ENCODE measurements at regions not wholly inside any gene's neighbourhood (a gene's known extent, or its start where the extent isn't known, plus 50 kb on each side); places are given as distances from the start of the nearest gene placed in this dataset.
"Not testable (repeated sequence)": the region's sequence is repeated elsewhere in the genome, so short reads cannot be mapped to it uniquely, and the experiment has no call there.

DNA sequence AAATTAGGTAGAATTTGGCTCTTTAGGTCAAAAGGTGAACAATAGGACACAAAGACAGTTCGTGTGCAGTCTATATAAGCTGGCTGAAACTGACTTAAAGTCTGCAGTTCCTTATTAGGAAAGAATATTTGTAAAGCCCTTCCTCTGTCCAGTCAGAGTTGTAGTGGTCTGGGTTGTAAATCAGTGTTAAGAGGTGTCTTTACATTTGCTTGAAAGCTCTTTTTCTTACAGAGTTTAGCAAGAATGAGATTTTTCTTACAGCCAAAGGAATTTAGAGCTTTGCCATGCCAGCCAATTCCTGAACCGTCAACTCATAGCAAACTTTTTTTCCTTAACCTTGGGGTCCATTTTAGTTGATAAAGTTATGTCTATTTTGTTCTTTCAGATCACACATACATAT is 786.1 kb upstream of the CTNND2 start:
- in situ Hi-C loops (cut with HindIII; ENCODE audit: low pct_unique_long_range_greater_than_20kb, low sequenced_read_pairs) = no loop called here
- DNase-seq (ENCODE audit: low read depth, low spot score) = no peak

DNA sequence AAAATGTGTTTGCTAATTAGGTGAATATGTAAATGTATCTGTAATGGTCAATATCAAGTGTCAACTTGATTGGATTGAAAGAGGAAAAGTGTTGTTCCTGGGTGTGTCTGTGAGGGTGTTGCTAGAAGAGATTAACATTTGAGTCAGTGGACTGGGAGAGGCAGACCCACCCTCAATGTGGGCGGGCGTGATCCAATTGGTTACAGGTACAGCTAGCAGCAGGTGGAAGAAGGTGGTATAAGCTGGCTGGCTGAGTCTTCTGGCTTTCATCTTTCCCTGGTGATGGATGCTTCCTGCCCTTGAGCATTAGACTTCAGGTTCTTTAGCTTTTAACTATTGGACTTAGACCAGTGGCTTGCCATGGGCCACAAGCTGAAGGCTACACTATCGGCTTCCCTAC is 779.0 kb upstream of the CTNND2 start:
- in situ Hi-C loops (cut with HindIII; ENCODE audit: low pct_unique_long_range_greater_than_20kb, low sequenced_read_pairs) = no loop called here
- DNase-seq (ENCODE audit: low read depth, low spot score) = no peak

DNA sequence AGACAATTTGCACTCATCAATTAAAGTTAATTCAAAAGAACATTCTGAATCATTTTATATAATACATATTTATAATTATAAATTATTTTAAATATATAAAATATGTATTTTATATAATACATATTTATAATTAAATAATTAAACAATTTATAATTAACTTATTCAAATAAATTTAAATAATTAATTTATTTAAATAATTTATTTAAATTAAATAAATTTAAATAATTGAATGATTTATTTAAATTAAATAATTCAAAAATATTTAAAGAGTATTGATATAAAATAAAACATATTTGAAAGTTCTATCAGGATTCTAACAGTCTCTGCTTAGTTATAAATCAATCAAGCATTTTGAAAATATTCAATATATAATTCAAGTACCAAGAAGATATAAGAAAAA is 775.5 kb upstream of the CTNND2 start:
- no peak for DNase-seq (ENCODE audit: low read depth, low spot score)
- in situ Hi-C loops (cut with HindIII; ENCODE audit: low pct_unique_long_range_greater_than_20kb, low sequenced_read_pairs) = no loop called here

DNA sequence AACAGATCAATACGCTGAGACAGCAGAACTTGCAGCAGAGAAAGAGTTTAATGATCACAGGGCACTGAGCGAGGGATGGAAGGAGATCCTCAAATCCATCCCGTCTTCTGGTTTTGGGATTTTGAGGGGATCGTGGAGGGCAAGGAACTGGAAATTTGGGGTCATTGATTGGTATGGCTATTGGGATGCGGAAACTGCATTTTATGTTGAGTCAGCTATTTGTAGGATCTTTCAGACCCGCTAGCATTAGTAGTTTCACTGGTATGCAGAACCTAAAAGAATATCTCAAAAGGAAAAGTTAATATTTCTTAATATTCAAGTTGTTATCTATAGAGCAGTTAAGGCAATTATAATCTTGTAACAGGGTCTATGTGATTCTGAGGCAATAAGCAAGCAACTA is 771.7 kb upstream of the CTNND2 start:
- in situ Hi-C loops (cut with HindIII; ENCODE audit: low pct_unique_long_range_greater_than_20kb, low sequenced_read_pairs) = no loop called here
- DNase-seq (ENCODE audit: low read depth, low spot score) = no peak

DNA sequence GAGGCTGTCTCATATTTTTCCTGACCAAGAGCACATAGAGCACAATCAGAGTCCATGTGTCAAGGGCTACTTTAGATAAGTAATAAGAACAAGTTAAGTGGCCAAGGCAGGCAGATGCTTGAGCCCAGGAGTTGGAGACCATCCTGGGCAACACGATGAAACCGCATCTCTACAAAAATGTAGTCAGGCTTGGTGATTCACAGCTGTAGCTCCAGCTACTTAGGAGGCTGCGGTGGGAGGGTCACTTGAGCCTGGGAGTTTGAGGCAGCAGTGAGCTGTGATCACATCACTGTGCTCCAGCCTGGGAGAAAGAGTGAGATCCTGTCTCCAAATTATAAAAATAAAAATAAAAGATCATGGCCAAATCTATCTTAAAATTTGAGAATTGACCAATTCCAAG is 767.9 kb upstream of the CTNND2 start:
- DNase-seq (ENCODE audit: low read depth, low spot score) = no peak
- in situ Hi-C loops (cut with HindIII; ENCODE audit: low pct_unique_long_range_greater_than_20kb, low sequenced_read_pairs) = no loop called here

DNA sequence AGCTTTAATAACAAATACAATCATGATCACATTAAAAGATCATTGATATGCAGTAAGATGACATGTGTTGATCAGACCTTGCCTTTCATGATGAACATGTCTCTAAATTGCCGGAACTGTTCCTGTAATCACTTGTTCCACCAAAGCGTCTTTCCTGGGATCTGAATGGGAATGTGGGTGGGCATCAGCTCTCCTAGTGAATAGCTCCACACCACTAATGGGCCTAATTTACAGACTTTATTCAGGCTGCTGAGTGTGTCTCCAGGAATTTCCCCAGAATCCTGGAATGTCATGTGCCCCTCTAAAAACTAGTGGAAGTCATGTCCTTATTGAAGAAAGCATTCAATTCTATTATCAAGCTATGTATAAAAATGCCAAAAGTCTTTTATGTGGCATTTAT is 765.1 kb upstream of the CTNND2 start:
- in situ Hi-C loops (cut with HindIII; ENCODE audit: low pct_unique_long_range_greater_than_20kb, low sequenced_read_pairs) = no loop called here
- no peak for DNase-seq (ENCODE audit: low read depth, low spot score)

DNA sequence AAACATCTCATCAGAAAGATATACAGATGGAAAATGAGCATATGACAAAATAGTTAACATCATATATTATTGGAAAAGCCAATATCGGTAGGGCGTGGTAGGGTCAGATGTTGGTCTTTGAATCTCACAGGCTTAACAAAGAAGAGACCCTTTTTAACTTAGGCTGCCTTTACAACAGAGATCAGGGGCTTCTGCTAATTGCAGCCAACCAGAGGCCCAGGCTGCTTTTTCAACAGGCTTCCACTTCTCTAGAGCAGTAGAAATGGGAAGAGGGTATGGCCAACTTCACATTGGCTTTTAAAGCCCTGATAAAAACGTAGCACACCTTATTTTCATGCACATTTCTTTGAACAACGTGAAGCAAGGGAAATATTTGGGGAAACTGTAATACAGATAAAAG is 764.3 kb upstream of the CTNND2 start:
- DNase-seq (ENCODE audit: low read depth, low spot score) = no peak
- in situ Hi-C loops (cut with HindIII; ENCODE audit: low pct_unique_long_range_greater_than_20kb, low sequenced_read_pairs) = no loop called here

DNA sequence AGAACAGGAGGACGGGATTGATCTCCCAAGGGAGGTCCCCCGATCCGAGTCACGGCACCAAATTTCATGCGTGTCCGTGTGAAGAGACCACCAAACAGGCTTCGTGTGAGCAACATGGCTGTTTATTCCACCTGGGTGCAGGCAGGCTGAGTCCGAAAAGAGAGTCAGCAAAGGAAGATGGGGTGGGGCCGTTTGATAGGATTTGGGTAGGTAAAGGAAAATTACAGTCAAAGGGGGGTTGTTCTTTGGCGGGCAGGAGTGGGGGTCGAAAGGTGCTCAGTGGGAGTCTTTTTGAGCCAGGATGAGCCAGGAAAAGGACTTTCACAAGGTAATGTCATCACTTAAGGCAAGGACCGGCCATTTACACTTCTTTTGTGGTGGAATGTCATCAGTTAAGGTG is 763.6 kb upstream of the CTNND2 start:
- DNase-seq (ENCODE audit: low read depth, low spot score); in situ Hi-C loops (cut with HindIII; ENCODE audit: low pct_unique_long_range_greater_than_20kb, low sequenced_read_pairs): not testable (repeated sequence)

DNA sequence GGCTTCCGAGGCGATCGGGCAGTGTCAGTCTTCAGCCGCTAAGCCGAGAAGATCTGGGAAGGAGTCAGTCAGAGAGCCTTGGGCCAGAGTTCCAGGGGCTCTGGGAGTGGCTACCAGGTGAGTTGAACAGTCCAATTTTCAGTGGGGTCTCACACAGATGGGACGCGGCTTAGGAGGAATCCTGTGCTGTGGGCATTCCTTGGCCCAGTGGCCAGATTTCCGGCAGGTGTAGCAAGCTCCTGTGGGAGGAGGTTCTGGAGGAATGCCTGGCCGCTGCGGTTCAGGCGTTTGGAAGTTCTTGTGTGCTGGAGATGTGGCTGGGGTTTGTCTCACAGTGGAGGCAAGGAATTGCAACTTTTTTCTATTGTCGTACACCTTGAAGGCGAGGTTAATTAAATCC is 761.5 kb upstream of the CTNND2 start:
- DNase-seq (ENCODE audit: low read depth, low spot score); in situ Hi-C loops (cut with HindIII; ENCODE audit: low pct_unique_long_range_greater_than_20kb, low sequenced_read_pairs): not testable (repeated sequence)

DNA sequence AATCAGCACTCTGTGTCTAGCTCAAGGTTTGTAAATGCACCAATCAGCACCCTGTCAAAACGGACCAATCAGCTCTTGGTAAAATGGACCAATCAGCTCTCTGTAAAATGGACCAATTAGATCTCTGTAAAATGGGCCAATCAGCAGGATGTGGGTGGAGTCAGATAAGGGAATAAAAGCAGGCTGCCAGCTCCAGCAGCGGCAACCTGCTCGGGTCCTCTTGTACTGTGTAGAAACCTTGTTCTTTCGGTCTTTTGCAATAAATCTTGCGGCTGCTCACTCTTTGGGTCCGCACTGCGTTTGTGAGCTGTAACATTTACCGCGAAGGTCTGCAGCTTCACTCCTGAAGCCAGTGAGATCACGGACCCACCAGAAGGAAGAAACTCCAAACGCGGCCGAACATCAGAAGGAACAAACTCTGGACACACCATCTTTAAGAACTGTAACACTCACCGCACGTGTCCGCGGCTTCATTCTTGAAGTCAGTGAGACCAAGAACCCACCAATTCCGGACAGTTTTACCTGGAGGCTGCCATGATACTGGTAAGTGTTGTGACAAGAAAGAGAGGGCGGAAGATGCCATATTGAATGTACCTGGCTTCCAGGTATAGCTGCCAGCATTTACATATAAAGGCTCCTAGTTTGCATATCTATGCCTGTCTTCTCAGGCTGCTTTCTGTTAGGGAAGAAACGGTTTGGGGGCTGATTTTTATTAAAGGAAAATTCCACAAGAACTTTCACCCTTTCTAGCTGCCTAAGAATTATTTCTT is 758.5 kb upstream of the CTNND2 start:
- DNase-seq (ENCODE audit: low read depth, low spot score) = no peak
- in situ Hi-C loops (cut with HindIII; ENCODE audit: low pct_unique_long_range_greater_than_20kb, low sequenced_read_pairs) = no loop called here

DNA sequence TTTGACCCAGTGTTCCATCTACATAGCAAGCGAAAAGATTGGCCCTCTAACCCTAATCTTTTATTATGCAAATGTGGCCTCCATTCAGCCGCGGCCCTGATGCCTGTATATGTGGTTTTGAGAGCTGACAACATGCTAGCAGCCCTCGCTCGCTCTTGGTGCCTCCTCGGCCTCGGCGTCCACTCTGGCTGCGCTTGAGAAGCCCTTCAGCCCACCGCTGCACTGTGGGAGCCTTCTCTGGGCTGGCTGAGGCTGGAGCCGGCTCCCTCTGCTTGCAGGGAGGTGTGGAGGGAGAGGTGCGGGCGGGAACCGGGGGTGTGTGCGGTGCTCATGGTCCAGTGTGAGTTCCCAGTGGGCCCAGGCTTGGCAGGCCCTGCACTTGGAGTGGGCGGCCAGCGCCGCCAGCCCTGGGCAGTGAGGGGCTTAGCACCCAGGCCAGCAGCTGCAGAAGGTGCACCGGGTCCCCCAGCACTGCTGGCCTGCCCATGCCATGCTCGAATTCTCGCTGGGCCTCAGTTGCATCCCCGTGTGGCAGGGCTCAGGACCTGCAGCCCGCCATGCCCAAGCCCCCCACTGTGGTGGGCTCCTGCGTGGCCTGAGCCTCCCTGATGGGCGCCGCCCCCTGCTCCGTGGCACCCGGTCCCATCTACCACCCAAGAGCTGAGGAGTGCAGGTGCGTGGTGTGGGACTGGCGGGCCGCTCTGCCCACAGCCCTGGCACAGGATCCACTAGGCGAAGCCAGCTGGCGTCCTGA is 757.5 kb upstream of the CTNND2 start:
- in situ Hi-C loops (cut with HindIII; ENCODE audit: low pct_unique_long_range_greater_than_20kb, low sequenced_read_pairs) = no loop called here
- DNase-seq (ENCODE audit: low read depth, low spot score) = no peak

DNA sequence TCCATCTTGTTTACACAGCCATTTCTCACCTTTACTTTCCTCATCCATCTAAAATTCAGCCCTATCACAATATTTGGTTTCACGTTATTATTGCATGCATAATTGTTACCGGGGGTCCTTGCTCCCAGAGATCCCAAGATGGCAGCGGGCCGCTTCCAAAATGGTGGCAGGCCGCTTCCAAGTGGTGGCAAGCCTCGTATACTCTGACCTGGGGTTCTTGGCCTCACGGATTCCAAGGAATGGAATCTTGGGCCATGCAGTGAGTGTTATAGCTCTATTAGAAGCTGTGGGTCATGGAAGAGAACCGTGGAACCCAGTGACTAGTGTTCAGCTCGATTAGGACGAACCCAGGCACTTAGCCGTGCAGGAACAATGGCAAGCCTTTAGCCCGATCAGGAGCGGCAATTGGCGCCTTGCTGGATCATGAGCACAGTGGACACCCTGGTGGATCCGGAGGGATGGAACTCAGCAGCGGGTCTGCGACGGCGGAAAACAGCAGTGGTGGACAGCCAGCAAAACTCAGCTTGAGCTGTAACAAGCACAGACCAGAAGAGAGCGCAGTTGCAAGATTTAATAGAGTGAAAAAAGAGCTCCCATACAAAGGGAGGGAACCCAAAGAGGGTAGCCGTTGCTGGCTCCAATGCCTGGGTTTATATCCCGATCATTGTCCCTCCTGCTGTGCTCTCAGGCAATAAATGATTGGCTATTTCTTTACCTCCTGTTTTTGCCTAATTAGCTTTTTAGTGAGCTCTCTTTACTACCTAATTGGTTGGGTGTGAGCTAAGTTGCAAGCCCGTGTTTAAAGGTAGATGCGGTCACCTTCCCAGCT is 756.2 kb upstream of the CTNND2 start:
- DNase-seq (ENCODE audit: low read depth, low spot score); in situ Hi-C loops (cut with HindIII; ENCODE audit: low pct_unique_long_range_greater_than_20kb, low sequenced_read_pairs): not testable (repeated sequence)

DNA sequence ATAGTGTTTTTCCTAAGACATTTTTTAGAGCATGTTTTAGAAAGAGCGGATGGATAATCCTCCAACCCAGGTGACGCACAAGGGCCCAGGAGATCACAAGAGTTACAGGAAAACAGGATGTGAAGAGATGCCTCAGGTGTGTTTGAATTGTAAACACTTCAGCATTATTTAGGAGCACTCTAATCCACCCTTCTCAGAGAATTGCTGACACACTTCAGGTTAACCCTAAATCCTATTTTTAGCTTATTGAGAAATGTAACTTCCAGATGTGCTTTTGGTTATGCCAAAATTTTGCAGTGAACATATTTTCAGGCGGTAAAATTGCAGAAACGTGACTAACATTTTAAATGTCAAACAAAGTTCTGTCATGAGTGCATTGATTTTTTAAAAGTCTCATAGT is 755.4 kb upstream of the CTNND2 start:
- DNase-seq (ENCODE audit: low read depth, low spot score) = no peak
- in situ Hi-C loops (cut with HindIII; ENCODE audit: low pct_unique_long_range_greater_than_20kb, low sequenced_read_pairs) = no loop called here

DNA sequence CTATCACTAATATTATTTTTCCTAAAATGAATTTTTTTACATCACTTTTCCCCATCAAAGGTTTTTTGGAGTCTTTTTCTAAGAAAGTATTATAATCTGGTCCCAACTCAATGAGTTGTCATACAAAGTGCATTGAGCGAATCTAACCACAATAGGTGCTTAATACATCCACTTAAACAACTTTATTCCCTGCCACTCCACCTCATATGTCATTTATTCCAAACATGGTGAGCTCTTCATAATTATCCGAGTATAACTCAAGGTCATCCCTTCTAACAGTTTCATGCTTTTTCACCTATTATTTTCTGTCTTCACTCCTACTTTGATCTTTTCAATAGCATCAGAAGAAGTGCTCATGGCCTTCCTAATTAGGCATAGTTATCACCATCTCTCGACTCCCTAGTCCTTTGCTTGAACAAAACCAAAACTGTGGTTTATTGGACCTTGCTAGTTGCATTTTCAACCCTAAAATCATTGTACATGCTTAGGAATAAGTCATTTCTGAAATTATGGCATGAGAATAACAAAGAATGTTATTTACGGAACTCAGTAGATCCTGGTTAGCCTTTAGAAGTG is 754.7 kb upstream of the CTNND2 start:
- no peak for DNase-seq (ENCODE audit: low read depth, low spot score)
- in situ Hi-C loops (cut with HindIII; ENCODE audit: low pct_unique_long_range_greater_than_20kb, low sequenced_read_pairs) = no loop called here

DNA sequence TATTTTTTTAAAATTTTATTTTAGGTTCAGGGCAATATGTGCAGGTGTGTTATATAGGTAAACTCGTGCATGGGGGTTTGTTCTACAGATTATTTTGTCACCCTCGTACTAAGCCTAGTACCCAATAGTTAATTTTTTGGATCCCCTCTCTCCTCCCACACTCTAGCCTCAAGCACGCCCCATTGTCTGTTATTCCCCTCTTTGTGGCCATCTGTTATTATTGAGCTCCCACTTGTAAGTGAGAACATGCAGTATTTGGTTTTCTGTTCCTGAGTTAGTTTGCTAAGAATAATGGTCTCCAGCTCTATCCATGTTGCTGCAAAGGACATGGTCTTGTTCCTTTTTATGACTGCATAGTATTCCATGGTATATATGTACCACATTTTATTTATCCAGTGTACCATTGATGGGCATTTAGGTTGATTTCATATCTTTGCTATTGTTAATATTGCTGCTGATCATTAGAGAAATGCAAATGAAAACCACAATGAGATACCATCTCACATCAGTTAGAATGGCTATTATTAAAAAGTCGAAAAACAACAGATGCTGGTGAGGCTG is 753.7 kb upstream of the CTNND2 start:
- in situ Hi-C loops (cut with HindIII; ENCODE audit: low pct_unique_long_range_greater_than_20kb, low sequenced_read_pairs) = not testable (repeated sequence)

DNA sequence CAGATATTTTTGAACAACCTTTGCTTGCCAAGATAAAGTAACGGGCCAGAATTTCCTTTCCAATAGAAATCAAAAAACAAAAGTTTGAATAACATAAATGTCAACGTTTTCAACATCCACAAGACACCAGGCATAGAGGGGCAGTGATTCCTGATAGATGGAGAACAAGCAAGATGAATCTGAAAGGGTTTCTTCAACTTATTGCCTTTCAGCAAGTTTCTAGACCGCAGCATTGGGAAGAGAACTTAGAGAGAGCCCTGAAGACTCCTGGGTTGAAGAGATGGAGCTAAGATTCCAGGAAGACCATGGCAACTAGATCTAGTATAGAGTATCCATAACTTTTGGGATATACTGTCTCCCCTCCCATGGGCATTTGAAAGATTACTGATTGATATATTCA is 751.4 kb upstream of the CTNND2 start:
- no peak for DNase-seq (ENCODE audit: low read depth, low spot score)
- in situ Hi-C loops (cut with HindIII; ENCODE audit: low pct_unique_long_range_greater_than_20kb, low sequenced_read_pairs) = no loop called here

More for the DNA sequence above, 753.7 kb upstream of the CTNND2 start:
- not testable (repeated sequence) for DNase-seq (ENCODE audit: low read depth, low spot score)

DNA sequence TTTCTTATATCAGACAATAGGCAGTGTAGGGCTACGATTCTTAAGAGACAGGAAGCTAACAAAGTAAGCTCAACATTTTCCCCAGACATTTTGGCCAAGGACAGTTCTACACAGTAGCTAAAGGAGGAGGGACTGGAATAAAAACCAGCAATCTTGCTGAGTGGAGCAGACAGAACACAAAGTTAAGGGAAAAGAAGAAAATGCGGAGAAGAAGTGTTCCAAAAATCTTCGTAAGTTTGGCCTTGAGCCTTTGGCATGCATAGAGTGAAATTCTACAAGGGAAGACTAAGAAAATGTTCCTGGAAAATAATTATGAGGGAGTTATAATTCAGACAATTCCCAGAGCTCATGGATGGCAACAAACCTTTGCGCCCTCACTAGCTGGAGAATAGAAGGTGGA is 748.0 kb upstream of the CTNND2 start:
- DNase-seq (ENCODE audit: low read depth, low spot score) = no peak
- in situ Hi-C loops (cut with HindIII; ENCODE audit: low pct_unique_long_range_greater_than_20kb, low sequenced_read_pairs) = no loop called here

DNA sequence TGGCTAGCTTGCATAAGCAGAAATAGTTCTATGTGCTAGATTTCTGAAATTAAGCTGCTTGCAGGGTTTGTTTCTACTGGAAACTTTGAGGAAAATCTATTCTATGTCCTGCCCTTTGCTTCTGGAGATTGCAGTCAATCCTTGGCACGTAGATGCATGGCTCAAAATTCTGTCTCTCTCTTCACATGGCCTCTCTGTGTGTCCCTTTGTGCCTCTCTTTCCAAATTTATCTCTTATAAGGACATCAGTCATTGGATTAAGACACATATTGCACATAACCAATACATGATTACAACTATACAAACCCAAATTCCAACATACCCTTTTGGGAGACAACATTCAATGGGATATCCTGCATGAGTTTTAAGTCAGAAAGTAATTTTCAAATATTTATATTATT is 744.3 kb upstream of the CTNND2 start:
- in situ Hi-C loops (cut with HindIII; ENCODE audit: low pct_unique_long_range_greater_than_20kb, low sequenced_read_pairs) = no loop called here

More for the DNA sequence above, 744.3 kb upstream of the CTNND2 start:
- DNase-seq (ENCODE audit: low read depth, low spot score) = no peak

Measured in SK-MEL-5 (cell line).